ENCODE measurements at regions not wholly inside any gene's neighbourhood (a gene's known extent, or its start where the extent isn't known, plus 50 kb on each side); places are given as distances from the start of the nearest gene placed in this dataset.

- Histone ChIP-seq H3K4me2 (no peak overlapping the region), H4K20me1 (ENCODE audit: insufficient read depth) (no peaks in the 10 kb centered on the region), H3K4me3 (ENCODE audit: low read depth in 2 of 2, low read length in 1 of 2) (no peak overlapping the region), H3K79me2 (ENCODE audit: insufficient read depth) (no peaks in the 10 kb centered on the region), H3K36me3 (replicated peaks in 1 of 2; ENCODE audit: control insufficient read depth in 1 of 2, insufficient read depth in 2 of 2, low read length in 1 of 2) (no peaks in the 10 kb centered on the region), H3K9me2 (no peaks in the 10 kb centered on the region), H3K27ac (ENCODE audit: low read depth in 2 of 2, low read length in 1 of 2) (no peak overlapping the region), H3K9me3 (no peaks in the 10 kb centered on the region), H2AFZ (ENCODE audit: low read depth) (no peak overlapping the region), H3K9ac (no peak overlapping the region), H3F3A (replicated peaks; ENCODE audit: insufficient read depth) (no peaks in the 10 kb centered on the region), H3K4me1 (ENCODE audit: control insufficient read depth in 1 of 2, insufficient read depth in 2 of 2, low read depth in 1 of 2, low read length in 1 of 2) (no peaks in the 10 kb centered on the region), H3K27me3 (ENCODE audit: insufficient read depth) (no peaks in the 10 kb centered on the region)
- CTCF ChIA-PET: no interaction called here
- no peak for TF ChIP-seq YY1 (IDR thresholded peaks at IDR 0.05; ENCODE audit: low read depth)
- no peak for TF ChIP-seq MXI1 (IDR thresholded peaks at IDR 0.05; ENCODE audit: low read depth, low read length)
- no peak for TF ChIP-seq USF1 (IDR thresholded peaks at IDR 0.05; ENCODE audit: borderline replicate concordance, low read depth)
- TF ChIP-seq EP300 (IDR thresholded peaks at IDR 0.05; ENCODE audit: borderline replicate concordance in 1 of 2, low read depth in 1 of 2, low read length in 1 of 2): no peak
- no peak for TF ChIP-seq CTCF (IDR thresholded peaks at IDR 0.05)
- no peak for TF ChIP-seq POLR2AphosphoS5 (IDR thresholded peaks at IDR 0.05; ENCODE audit: low read depth, low read length)
- TF ChIP-seq FOXM1 (IDR thresholded peaks at IDR 0.05; ENCODE audit: low read depth): no peak
- POLR2A ChIA-PET: no interaction called here
- DNase-seq: no peak
- WGBS (ENCODE audit: low lambda C conversion rate): 34% methylated on average over 2 of the region's 2 CpGs
Measured at GRCh38 chr14:43937001-43937400, 570.1 kb downstream of the FSCB start.

GRCh38 chr14:43934102-43934501 is 573.0 kb downstream of the FSCB start:
- H3K4me1 ChIP-seq (ENCODE audit: control insufficient read depth in 1 of 2, insufficient read depth in 2 of 2, low read depth in 1 of 2, low read length in 1 of 2): no peaks in the 10 kb centered on the region
- no peaks in the 10 kb centered on the region for H3K27me3 ChIP-seq (ENCODE audit: insufficient read depth)
- 0% methylated on average over 1 of the region's 1 CpG for WGBS (ENCODE audit: low lambda C conversion rate)
- no peaks in the 10 kb centered on the region for H3F3A ChIP-seq (replicated peaks; ENCODE audit: insufficient read depth)
- no peak overlapping the region for H3K27ac ChIP-seq (ENCODE audit: low read depth in 2 of 2, low read length in 1 of 2)
- H4K20me1 ChIP-seq (ENCODE audit: insufficient read depth): no peaks in the 10 kb centered on the region
- H3K9me3 ChIP-seq: no peaks in the 10 kb centered on the region
- CTCF ChIA-PET: no interaction called here
- H3K4me2 ChIP-seq: no peak overlapping the region
- H3K9me2 ChIP-seq: no peaks in the 10 kb centered on the region
- no peak for DNase-seq
- H3K4me3 ChIP-seq (ENCODE audit: low read depth in 2 of 2, low read length in 1 of 2): no peak overlapping the region
- H3K36me3 ChIP-seq (replicated peaks in 1 of 2; ENCODE audit: control insufficient read depth in 1 of 2, insufficient read depth in 2 of 2, low read length in 1 of 2): no peaks in the 10 kb centered on the region
- no peaks in the 10 kb centered on the region for H3K79me2 ChIP-seq (ENCODE audit: insufficient read depth)
- POLR2A ChIA-PET: no interaction called here
- H2AFZ ChIP-seq (ENCODE audit: low read depth): no peak overlapping the region
- no peak for TF ChIP-seq YY1 (IDR thresholded peaks at IDR 0.05; ENCODE audit: low read depth)
- no peak for TF ChIP-seq IRF3 (IDR thresholded peaks at IDR 0.05; ENCODE audit: low read depth, low read length)
- no peak for TF ChIP-seq USF1 (IDR thresholded peaks at IDR 0.05; ENCODE audit: borderline replicate concordance, low read depth)
- TF ChIP-seq FOXM1 (IDR thresholded peaks at IDR 0.05; ENCODE audit: low read depth): no peak
- TF ChIP-seq TAF1 (IDR thresholded peaks at IDR 0.05; ENCODE audit: borderline replicate concordance, low read depth, low read length): no peak
- no peak for TF ChIP-seq GATA2 (CRISPR knock-in tag; IDR thresholded peaks at IDR 0.05)
- TF ChIP-seq TEAD4 (IDR thresholded peaks at IDR 0.05; ENCODE audit: borderline replicate concordance, insufficient read depth): no peak
- TF ChIP-seq RAD21 (IDR thresholded peaks at IDR 0.05; ENCODE audit: low read length): no peak
- TF ChIP-seq POLR2AphosphoS5 (IDR thresholded peaks at IDR 0.05; ENCODE audit: low read depth, low read length): no peak
- no peak for TF ChIP-seq NFIC (IDR thresholded peaks at IDR 0.05; ENCODE audit: borderline replicate concordance)
- no peak for TF ChIP-seq CHD2 (IDR thresholded peaks at IDR 0.05; ENCODE audit: low read length, partially characterized antibody)
- H3K9ac ChIP-seq: no peak overlapping the region

Data from SK-N-SH (cell line).